GM12878 (cell line): ENCODE measurements at regions not wholly inside any gene's neighbourhood (a gene's known extent, or its start where the extent isn't known, plus 50 kb on each side); places are given as distances from the start of the nearest gene placed in this dataset.

Experiments used
- JUNB ChIP-seq: IDR thresholded peaks from 2 replicates; pipeline ENCODE4 v1.6.1; 2016; ENCODE audit warnings: antibody characterized with exemption, mild to moderate bottlenecking
- RAD21 ChIP-seq: IDR thresholded peaks from 2 replicates; pipeline ENCODE4 v1.6.1; 2011; ENCODE audit warnings: mild to moderate bottlenecking, low read depth, low read length, moderate library complexity; ENCODE audit not compliant: insufficient read depth
- ZNF622 ChIP-seq: fragments of 450-650 bp; IDR thresholded peaks from 2 replicates; pipeline ENCODE4 v1.6.1; 2017; ENCODE audit warnings: mild to moderate bottlenecking, inconsistent platforms
- TF ChIP-seq, protein P1 (sequence below), 3 experiments: IDR thresholded peaks in 2 of 3; conservative IDR thresholded peaks in 1 of 3; 2 replicates each; pipeline ENCODE4 v1.5.1; 2011; ENCODE audit warnings: low read depth in 3 of 3, low read length in 3 of 3, mild to moderate bottlenecking in 3 of 3, control low read depth in 2 of 3, moderate library complexity in 2 of 3, inconsistent platforms in 1 of 3, mixed read lengths in 1 of 3; ENCODE audit not compliant: control insufficient read depth in 2 of 3, insufficient read depth in 1 of 3; ENCODE audit errors: extremely low read depth in 1 of 3

DNA sequence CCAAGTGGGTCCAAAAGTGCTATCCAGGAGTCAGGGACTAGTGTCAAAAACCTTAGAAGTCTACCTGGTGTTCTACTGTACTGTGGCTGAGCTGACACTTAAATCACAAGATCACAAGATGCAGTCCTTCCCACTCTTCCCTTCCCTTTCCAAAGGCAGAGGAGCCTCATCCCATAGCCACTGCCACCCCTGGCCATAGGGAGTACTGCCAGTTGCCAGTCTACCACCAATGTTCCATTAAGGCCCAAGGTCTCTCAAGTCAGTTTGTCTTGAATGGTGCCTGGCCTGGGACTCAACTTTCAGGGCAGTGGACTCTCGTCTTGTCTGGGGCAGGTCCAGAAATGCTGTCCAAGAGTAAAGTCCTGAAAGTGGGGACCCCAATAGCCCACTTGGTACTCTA is 585.6 kb downstream of the NUP35 start:
- TF ChIP-seq, protein P1, sequence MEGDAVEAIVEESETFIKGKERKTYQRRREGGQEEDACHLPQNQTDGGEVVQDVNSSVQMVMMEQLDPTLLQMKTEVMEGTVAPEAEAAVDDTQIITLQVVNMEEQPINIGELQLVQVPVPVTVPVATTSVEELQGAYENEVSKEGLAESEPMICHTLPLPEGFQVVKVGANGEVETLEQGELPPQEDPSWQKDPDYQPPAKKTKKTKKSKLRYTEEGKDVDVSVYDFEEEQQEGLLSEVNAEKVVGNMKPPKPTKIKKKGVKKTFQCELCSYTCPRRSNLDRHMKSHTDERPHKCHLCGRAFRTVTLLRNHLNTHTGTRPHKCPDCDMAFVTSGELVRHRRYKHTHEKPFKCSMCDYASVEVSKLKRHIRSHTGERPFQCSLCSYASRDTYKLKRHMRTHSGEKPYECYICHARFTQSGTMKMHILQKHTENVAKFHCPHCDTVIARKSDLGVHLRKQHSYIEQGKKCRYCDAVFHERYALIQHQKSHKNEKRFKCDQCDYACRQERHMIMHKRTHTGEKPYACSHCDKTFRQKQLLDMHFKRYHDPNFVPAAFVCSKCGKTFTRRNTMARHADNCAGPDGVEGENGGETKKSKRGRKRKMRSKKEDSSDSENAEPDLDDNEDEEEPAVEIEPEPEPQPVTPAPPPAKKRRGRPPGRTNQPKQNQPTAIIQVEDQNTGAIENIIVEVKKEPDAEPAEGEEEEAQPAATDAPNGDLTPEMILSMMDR (IDR thresholded peaks at IDR 0.05 in 2 of 3, conservative IDR thresholded peaks at IDR 0.05 in 1 of 3; ENCODE audit: control insufficient read depth in 2 of 3, extremely low read depth in 1 of 3, insufficient read depth in 1 of 3, low read depth in 3 of 3, low read length in 3 of 3): no peak
- TF ChIP-seq RAD21 (no peak), ZNF622 (no peak), JUNB (no peak)
